K562 (cell line): ENCODE measurements at regions not wholly inside any gene's neighbourhood (a gene's known extent, or its start where the extent isn't known, plus 50 kb on each side); places are given as distances from the start of the nearest gene placed in this dataset.

Experiments
- ATAC-seq: fragments of 200-7000 bp; cut with Tn5 transposase; 3 replicates; pipeline ENCODE4 v1.9.1; 2020; ENCODE audit warnings: moderate library complexity
- BruUV-seq: library from RNA; stranded (reverse); fragments of 400-500 nt; replicated peaks from 2 replicates; lab custom pipeline; 2021; lab: Mats Ljungman, UMichigan
- CTCF ChIA-PET: fragments of 300-600 bp; formaldehyde crosslinking; extraction: SDS; loops from one replicate; lab custom pipeline; 2021; ENCODE audit warnings: low intra/inter-chr PET ratio; lab: Yijun Ruan, JAX
- POLR2A ChIA-PET: fragments of 300-600, 350-650 bp; sonication (Branson Sonifier 250); formaldehyde crosslinking; extraction: SDS; loops from one replicate; lab custom pipeline; 2021; ENCODE audit warnings: antibody characterized with exemption, inconsistent platforms; lab: Yijun Ruan, JAX
- DNase-seq, 4 experiments: peaks; one replicate each; pipeline versions ENCODE4 v3.0.0 to v3.0.0-alpha.2; 2011 to 2018; ENCODE audit warnings: low spot score in 3 of 4, mixed read lengths in 3 of 4; ENCODE audit errors: extremely low read depth in 1 of 4
- FAIRE-seq: peaks from 2 replicates; lab custom pipeline; 2011; peaks lifted over from hg19 to GRCh38; lab: Jason Lieb, UNC
- H2AFZ ChIP-seq: 2 replicates; pipeline ENCODE4 v1.6.0; 2011; ENCODE audit warnings: low read depth, low read length, control low read depth, inconsistent platforms
- H3K27ac ChIP-seq: fragments of 200-600 bp; 3 replicates; pipeline ENCODE4 v1.8.0; 2011; ENCODE audit warnings: low read depth, mild to moderate bottlenecking, control low read depth, inconsistent platforms, low read length, moderate library complexity, mixed read lengths; ENCODE audit errors: extremely low read depth
- H3K27me3 ChIP-seq, 2 experiments: fragments of 300-600 bp in 1 of 2; 2 replicates in 1 of 2; 3 replicates in 1 of 2; pipeline versions ENCODE4 v1.6.0 to v1.8.0; 2011; ENCODE audit warnings: inconsistent platforms in 2 of 2, low read length in 2 of 2, mild to moderate bottlenecking in 1 of 2, mixed read lengths in 1 of 2, moderate library complexity in 1 of 2; ENCODE audit not compliant: control insufficient read depth in 2 of 2, insufficient read depth in 2 of 2
- H3K36me3 ChIP-seq: fragments of 300-600 bp; 3 replicates; pipeline ENCODE4 v1.8.0; 2011; ENCODE audit warnings: mild to moderate bottlenecking, low read length, inconsistent platforms; ENCODE audit not compliant: control insufficient read depth, insufficient read depth
- H3K4me1 ChIP-seq, 2 experiments: fragments of 200-600 bp in 1 of 2; replicated peaks in 1 of 2; 2 replicates in 1 of 2; 3 replicates in 1 of 2; pipeline versions ENCODE4 v1.5.1 to v1.8.0; 2011; ENCODE audit warnings: inconsistent platforms in 2 of 2, low read length in 2 of 2, mild to moderate bottlenecking in 1 of 2, mixed read lengths in 1 of 2, moderate library complexity in 1 of 2; ENCODE audit not compliant: control insufficient read depth in 2 of 2, insufficient read depth in 2 of 2
- H3K4me2 ChIP-seq: 2 replicates; pipeline ENCODE4 v1.6.1; 2011; ENCODE audit warnings: low read length, control low read depth, inconsistent platforms, mixed read lengths; ENCODE audit not compliant: insufficient read depth
- H3K4me3 ChIP-seq: fragments of 200-600 bp; sonication (generic), shearing (Covaris generic); 2 replicates; pipeline ENCODE4 v1.5.1; 2016; ENCODE audit warnings: control low read depth, inconsistent platforms
- H3K79me2 ChIP-seq: fragments of 200-600 bp; 3 replicates; pipeline ENCODE4 v1.8.0; 2011; ENCODE audit warnings: low read length, inconsistent platforms; ENCODE audit not compliant: control insufficient read depth, insufficient read depth
- H3K9ac ChIP-seq, 2 experiments: 2 replicates each; pipeline versions ENCODE4 v1.6.0 to v1.6.1; 2011; ENCODE audit warnings: low read depth in 2 of 2, low read length in 2 of 2, control low read depth in 1 of 2, inconsistent platforms in 1 of 2, mild to moderate bottlenecking in 1 of 2, mixed read lengths in 1 of 2; ENCODE audit not compliant: insufficient read depth in 1 of 2
- H3K9me1 ChIP-seq: one replicate; pipeline ENCODE4 v1.6.0; 2011; ENCODE audit warnings: inconsistent platforms, mild to moderate bottlenecking, low read length, moderate library complexity; ENCODE audit not compliant: control insufficient read depth, insufficient read depth
- H3K9me3 ChIP-seq: replicated peaks from 2 replicates; pipeline ENCODE4 v1.5.1; 2011; ENCODE audit warnings: low read depth, low read length, inconsistent platforms; ENCODE audit not compliant: control insufficient read depth, insufficient read depth
- H4K20me1 ChIP-seq: replicated peaks from 2 replicates; pipeline ENCODE4 v1.6.1; 2011; ENCODE audit warnings: low read length, inconsistent platforms, mixed read lengths; ENCODE audit not compliant: control insufficient read depth, insufficient read depth
- DMBX1 ChIP-seq: fragments of 250-450 bp; sonication (Bioruptor Pico); IDR thresholded peaks from 2 replicates; pipeline ENCODE4 v1.8.0; 2022; ENCODE audit warnings: inconsistent platforms, mild to moderate bottlenecking, moderate library complexity, borderline replicate concordance
- FOXP1 ChIP-seq: sonication (generic); formaldehyde crosslinking; IDR thresholded peaks from 2 replicates; pipeline ENCODE4 v1.8.0; 2022; ENCODE audit warnings: mild to moderate bottlenecking, missing genetic modification reagents
- ID3 ChIP-seq, 2 experiments: fragments of 250-450 bp in 1 of 2; fragments of 450-650 bp in 1 of 2; sonication (Bioruptor Pico) in 1 of 2; IDR thresholded peaks; 2 replicates each; pipeline versions ENCODE4 v1.6.1 to v1.8.0; 2016 to 2021; ENCODE audit warnings: mild to moderate bottlenecking in 2 of 2, moderate library complexity in 2 of 2, missing compliant biosample characterization in 1 of 2, missing genetic modification characterization in 1 of 2
- KLF6 ChIP-seq: fragments of 250-450 bp; sonication (Bioruptor Pico); IDR thresholded peaks from 2 replicates; pipeline ENCODE4 v1.4.0; 2020; ENCODE audit warnings: mild to moderate bottlenecking, moderate library complexity, borderline replicate concordance
- MTA3 ChIP-seq: fragments of 450-650 bp; formaldehyde crosslinking; IDR thresholded peaks from 2 replicates; pipeline ENCODE4 v1.6.1; 2017; ENCODE audit warnings: mild to moderate bottlenecking, borderline replicate concordance
- PHTF2 ChIP-seq: fragments of 250-450 bp; sonication (Bioruptor Pico); IDR thresholded peaks from 2 replicates; pipeline ENCODE4 v1.5.0; 2021; ENCODE audit warnings: mild to moderate bottlenecking
- TOE1 ChIP-seq, 2 experiments: fragments of 450-650 bp in 1 of 2; sonication (generic) in 1 of 2; formaldehyde crosslinking in 1 of 2; IDR thresholded peaks; 2 replicates each; pipeline versions ENCODE4 v1.7.1 to v1.8.0; 2016 to 2022; ENCODE audit warnings: borderline replicate concordance in 2 of 2, mild to moderate bottlenecking in 2 of 2, antibody characterized with exemption in 1 of 2, inconsistent platforms in 1 of 2, low read depth in 1 of 2, missing genetic modification reagents in 1 of 2, moderate library complexity in 1 of 2
- ZBTB40 ChIP-seq, 2 experiments: fragments of 450-650 bp in 1 of 2; sonication (generic) in 1 of 2; formaldehyde crosslinking in 1 of 2; IDR thresholded peaks; 2 replicates each; pipeline versions ENCODE4 v1.7.1 to v1.9.0; 2016 to 2022; ENCODE audit warnings: inconsistent platforms in 1 of 2, mild to moderate bottlenecking in 1 of 2, missing genetic modification reagents in 1 of 2
- ZBTB7A ChIP-seq: IDR thresholded peaks from 2 replicates; pipeline ENCODE4 v1.6.1; 2011; ENCODE audit warnings: low read depth, mild to moderate bottlenecking, low read length, moderate library complexity, borderline replicate concordance; ENCODE audit not compliant: control insufficient read depth
- WGBS: fragments of 100-300 bp; shearing (Covaris generic); methylation state at CpG from one replicate; pipeline ENCODE4 v1.1.6; 2016; ENCODE audit warnings: low coverage, mixed read lengths; ENCODE audit not compliant: insufficient coverage; ENCODE audit errors: missing lambda C conversion rate; 5-methylcytosine and 5-hydroxymethylcytosine counted together
- in situ Hi-C: fragments of 300-500 bp; cut with MboI; formaldehyde crosslinking; loops from 4 replicates; pipeline ENCODE4 v1.15.0; 2018; ENCODE audit warnings: inconsistent platforms, mixed read lengths
- intact Hi-C: fragments of 100-400 bp; cut with micrococcal nuclease; formaldehyde crosslinking; loops from 2 replicates; pipeline ENCODE4 v1.14.2; 2022

DNA sequence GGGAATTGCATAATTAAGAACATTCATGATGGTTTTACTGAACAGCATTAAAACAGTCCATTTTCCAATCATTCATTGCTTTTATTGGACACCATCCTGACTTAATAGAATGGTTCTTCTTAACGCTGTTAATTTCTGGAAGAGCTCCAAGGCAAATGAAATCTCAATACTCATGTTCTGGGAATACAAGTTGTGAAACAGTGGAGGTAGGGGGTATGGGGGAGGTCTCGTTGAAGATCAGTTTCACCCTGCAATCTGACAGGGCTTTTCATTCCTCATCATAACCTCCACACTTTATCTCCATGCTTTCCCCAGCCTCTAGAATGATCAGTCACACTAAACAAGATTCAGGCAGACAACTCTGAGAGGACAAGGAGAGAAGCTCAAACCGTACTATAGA is 113.6 kb downstream of the ETAA1 start:
- no peaks in the 10 kb centered on the region for H3K9me3 ChIP-seq
- intact Hi-C loops, result no loop called here
- CTCF ChIA-PET, result no interaction called here
- H3K79me2 ChIP-seq, result no peaks in the 10 kb centered on the region
- H3K36me3 ChIP-seq, result no peaks in the 10 kb centered on the region
- no peaks in the 10 kb centered on the region for H3K9me1 ChIP-seq
- no peak overlapping the region for H2AFZ ChIP-seq
- in situ Hi-C loops, result no loop called here
- DNase-seq, result no peak
- no TSS peak for BruUV-seq
- peaks cover 0 to 2% of the 10 kb centered on the region in 2 experiments; a peak in 1 of 5 replicates for H3K27me3 ChIP-seq
- WGBS, result 0% methylated on average over 3 of the region's 3 CpGs
- H3K4me3 ChIP-seq, result no peak overlapping the region
- no peaks in the 10 kb centered on the region for H3K4me1 ChIP-seq
- POLR2A ChIA-PET, result no interaction called here
- no peak overlapping the region for H3K27ac ChIP-seq
- no peak for FAIRE-seq
- ATAC-seq, result no peak
- no peaks in the 10 kb centered on the region for H4K20me1 ChIP-seq
- no peak overlapping the region for H3K4me2 ChIP-seq
- no peak overlapping the region for H3K9ac ChIP-seq
- no peak for TF ChIP-seq DMBX1
- TF ChIP-seq FOXP1 (CRISPR knock-in tag), result no peak
- no peak for TF ChIP-seq ZBTB7A
- TF ChIP-seq ID3 (CRISPR knock-in tag; IDR thresholded peaks at IDR 0.05), result no peak
- TF ChIP-seq ID3 (tag; IDR thresholded peaks at IDR 0.05), result no peak
- no peak for TF ChIP-seq KLF6
- no peak for TF ChIP-seq ZBTB40 (IDR thresholded peaks at IDR 0.05)
- no peak for TF ChIP-seq ZBTB40 (CRISPR knock-in tag; IDR thresholded peaks at IDR 0.05)
- no peak for TF ChIP-seq MTA3
- TF ChIP-seq TOE1 (IDR thresholded peaks at IDR 0.05; ENCODE audit: borderline replicate concordance), result no peak
- no peak for TF ChIP-seq TOE1 (CRISPR knock-in tag; IDR thresholded peaks at IDR 0.05; ENCODE audit: borderline replicate concordance, low read depth)
- TF ChIP-seq PHTF2 (CRISPR knock-in tag), result no peak
